LNCaP clone FGC (cell line): ENCODE measurements at regions not wholly inside any gene's neighbourhood (a gene's known extent, or its start where the extent isn't known, plus 50 kb on each side); places are given as distances from the start of the nearest gene placed in this dataset.

Experiments used
- DNase-seq: peaks from one replicate; pipeline ENCODE4 v3.0.0-alpha.2; 2011; ENCODE audit warnings: low read depth
- H3K4me3 ChIP-seq: 2 replicates; pipeline ENCODE4 v1.5.1; 2011; ENCODE audit warnings: mild to moderate bottlenecking, low read depth, low read length, control low read depth
- CTCF ChIP-seq: IDR thresholded peaks from 2 replicates; pipeline ENCODE4 v1.5.1; 2012; ENCODE audit warnings: mild to moderate bottlenecking; ENCODE audit not compliant: control insufficient read depth, insufficient read depth; ENCODE audit errors: extremely low read depth

- no peak for DNase-seq
- H3K4me3 ChIP-seq = no peak overlapping the region
- TF ChIP-seq CTCF = no peak
Measured at GRCh38 chr1:216997831-216998230, 274.6 kb upstream of the ESRRG start.

- TF ChIP-seq CTCF = no peak
- DNase-seq = no peak
- no peak overlapping the region for H3K4me3 ChIP-seq
Measured at GRCh38 chr1:216997069-216997468, 273.8 kb upstream of the ESRRG start.

GRCh38 chr1:216984536-216984935 lies 261.3 kb upstream of the ESRRG start:
- no peak for TF ChIP-seq CTCF
- no peak for DNase-seq

GRCh38 chr1:216983823-216984222 lies 260.6 kb upstream of the ESRRG start:
- H3K4me3 ChIP-seq = no peak overlapping the region
- DNase-seq = no peak
- no peak for TF ChIP-seq CTCF

More at GRCh38 chr1:216984536-216984935, 261.3 kb upstream of the ESRRG start:
- H3K4me3 ChIP-seq = no peak overlapping the region

GRCh38 chr1:216961516-216961915 lies 238.3 kb upstream of the ESRRG start:
- DNase-seq = peak; percentile 1
- TF ChIP-seq CTCF = peak; percentile 59
- H3K4me3 ChIP-seq = no peak overlapping the region

GRCh38 chr1:216960716-216961115 lies 237.5 kb upstream of the ESRRG start:
- H3K4me3 ChIP-seq = no peak overlapping the region
- no peak for TF ChIP-seq CTCF
- DNase-seq = no peak

- DNase-seq = no peak
- no peak overlapping the region for H3K4me3 ChIP-seq
- no peak for TF ChIP-seq CTCF
Measured at GRCh38 chr1:216958569-216958968, 235.3 kb upstream of the ESRRG start.
